ENCODE measurements at regions not wholly inside any gene's neighbourhood (a gene's known extent, or its start where the extent isn't known, plus 50 kb on each side); places are given as distances from the start of the nearest gene placed in this dataset.
"Not testable (repeated sequence)": the region's sequence is repeated elsewhere in the genome, so short reads cannot be mapped to it uniquely, and the experiment has no call there.

DNA sequence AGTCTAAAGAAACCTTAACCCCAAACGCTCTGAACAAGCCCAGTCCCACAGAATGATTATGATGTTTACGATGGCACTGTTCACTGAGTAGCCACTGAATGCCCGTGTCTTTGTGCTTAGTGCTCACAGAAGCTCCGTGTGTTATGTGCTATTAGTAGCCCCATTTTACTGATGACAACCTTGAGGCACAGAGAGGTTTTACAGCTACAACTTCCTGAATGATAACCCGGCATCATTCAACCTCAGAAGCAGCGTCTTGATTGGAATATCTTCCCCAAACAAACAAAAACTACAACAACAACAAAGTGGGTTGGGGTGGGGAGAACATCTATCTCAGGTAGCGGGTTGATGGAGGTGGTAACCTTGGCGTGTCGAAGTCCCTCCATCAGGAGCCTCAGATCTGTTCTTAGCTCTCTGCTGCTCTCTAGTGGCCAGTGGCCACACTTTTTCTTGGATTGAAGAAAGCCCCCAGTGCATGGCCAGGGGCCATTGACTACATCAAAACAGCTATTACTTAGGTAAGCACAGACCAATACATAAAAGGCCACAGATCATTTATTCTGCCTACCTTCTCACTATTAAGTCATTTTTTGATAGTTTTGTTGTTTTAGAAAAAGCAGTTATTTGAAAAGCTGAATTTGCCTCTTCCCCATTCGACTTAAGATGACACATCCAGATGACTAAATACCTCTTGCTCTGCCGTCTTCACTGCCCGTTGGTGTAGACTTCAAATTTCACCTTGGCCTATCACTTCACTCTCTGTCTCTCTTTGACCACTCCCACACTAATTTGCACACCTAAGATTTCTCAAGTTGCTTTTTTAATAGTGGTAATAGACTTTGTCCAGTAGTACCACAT is 376.9 kb downstream of the GALC start:
- no peaks in the 10 kb centered on the region for H3K4me1 ChIP-seq
- 54 to 58% methylated on average over 12 of the region's 12 CpGs for WGBS, 2 donors
- TF ChIP-seq POLR2A (IDR thresholded peaks at IDR 0.05), result no peak
- peak; percentile 25 to 78 (median 54) for TF ChIP-seq CTCF (IDR thresholded peaks at IDR 0.05)
- no peak overlapping the region for H3K4me3 ChIP-seq (replicated peaks in 1 of 3)
- no peaks in the 10 kb centered on the region for H3K9me3 ChIP-seq
- peak; percentile 55 to 59 for DNase-seq
- H3K36me3 ChIP-seq, result no peaks in the 10 kb centered on the region
- intact Hi-C loops (cut with DNase I), result no loop called here
- no peaks in the 10 kb centered on the region for H3K27me3 ChIP-seq
- H3K27ac ChIP-seq, result no peak overlapping the region

- TF ChIP-seq CTCF (IDR thresholded peaks at IDR 0.05), result no peak
- no peak for TF ChIP-seq POLR2A (IDR thresholded peaks at IDR 0.05)
- Histone ChIP-seq H3K27ac (no peak overlapping the region), H3K9me3 (no peaks in the 10 kb centered on the region), H3K36me3 (no peaks in the 10 kb centered on the region), H3K27me3 (no peaks in the 10 kb centered on the region), H3K4me1 (no peaks in the 10 kb centered on the region), H3K4me3 (replicated peaks in 1 of 3) (no peak overlapping the region)
- no peak for DNase-seq
- WGBS, 2 donors, result 80 to 84% methylated on average over 3 of the region's 3 CpGs
- intact Hi-C loops (cut with DNase I), result no loop called here
These were observed 377.9 kb downstream of the GALC start for GRCh38 chr14:87615047-87615446.

GRCh38 chr14:87613881-87614280 is 379.1 kb downstream of the GALC start:
- H3K27ac ChIP-seq, result no peak overlapping the region
- no peaks in the 10 kb centered on the region for H3K4me1 ChIP-seq
- no peaks in the 10 kb centered on the region for H3K27me3 ChIP-seq
- H3K36me3 ChIP-seq, result no peaks in the 10 kb centered on the region
- TF ChIP-seq POLR2A (IDR thresholded peaks at IDR 0.05), result no peak
- no peak for TF ChIP-seq CTCF (IDR thresholded peaks at IDR 0.05)
- WGBS, 2 donors, result 73 to 74% methylated on average over 2 of the region's 2 CpGs
- intact Hi-C loops (cut with DNase I), result no loop called here
- DNase-seq, result no peak
- H3K4me3 ChIP-seq (replicated peaks in 1 of 3), result no peak overlapping the region
- H3K9me3 ChIP-seq, result no peaks in the 10 kb centered on the region

- 82 to 88% methylated on average over 3 of the region's 3 CpGs for WGBS, 2 donors
These were observed 385.9 kb downstream of the GALC start for GRCh38 chr14:87607056-87607455.

GRCh38 chr14:87601036-87601435 is 391.9 kb downstream of the GALC start:
- intact Hi-C loops (cut with DNase I), result no loop called here
- no peak overlapping the region for H3K27ac ChIP-seq
- DNase-seq, result no peak
- no peak overlapping the region for H3K4me3 ChIP-seq (replicated peaks in 1 of 3)
- no peaks in the 10 kb centered on the region for H3K27me3 ChIP-seq
- H3K4me1 ChIP-seq, result no peaks in the 10 kb centered on the region
- no peak for TF ChIP-seq POLR2A (IDR thresholded peaks at IDR 0.05)
- no peak for TF ChIP-seq CTCF (IDR thresholded peaks at IDR 0.05)
- H3K36me3 ChIP-seq, result no peaks in the 10 kb centered on the region
- no peaks in the 10 kb centered on the region for H3K9me3 ChIP-seq

More at GRCh38 chr14:87607056-87607455, 385.9 kb downstream of the GALC start:
- H3K4me1 ChIP-seq; intact Hi-C loops (cut with DNase I); H3K36me3 ChIP-seq; H3K27ac ChIP-seq; H3K4me3 ChIP-seq (replicated peaks in 1 of 3); H3K9me3 ChIP-seq; DNase-seq; H3K27me3 ChIP-seq: not testable (repeated sequence)

All from thyroid gland (tissue), 4 donors.